GM23338 (cell line): ENCODE measurements at regions not wholly inside any gene's neighbourhood (a gene's known extent, or its start where the extent isn't known, plus 50 kb on each side); places are given as distances from the start of the nearest gene placed in this dataset.

Experiments
- ATAC-seq: fragments of 200-7000 bp; cut with Tn5 transposase; 3 replicates; pipeline ENCODE4 v1.9.1; 2020
- DNase-seq: peaks from one replicate; pipeline ENCODE4 v3.0.0-alpha.2; 2015; ENCODE audit warnings: low spot score
- H2AFZ ChIP-seq: fragments of 200-600 bp; sonication (generic); 2 replicates; pipeline ENCODE4 v1.8.0; 2016; ENCODE audit warnings: antibody characterized with exemption, mild to moderate bottlenecking, moderate library complexity
- H3F3A ChIP-seq: fragments of 200-600 bp; sonication (generic); replicated peaks from 2 replicates; pipeline ENCODE4 v1.8.0; 2017; ENCODE audit warnings: antibody characterized with exemption, mixed run types, low read depth
- H3K27ac ChIP-seq: fragments of 200-600 bp; sonication (generic); 2 replicates; pipeline ENCODE4 v1.6.1; 2016; ENCODE audit warnings: low read depth
- H3K27me3 ChIP-seq: fragments of 200-600 bp; sonication (generic); 2 replicates; pipeline ENCODE4 v1.8.0; 2016; ENCODE audit warnings: mild to moderate bottlenecking, mixed run types, moderate library complexity; ENCODE audit not compliant: insufficient read depth
- H3K36me3 ChIP-seq: fragments of 200-600 bp; sonication (generic); 2 replicates; pipeline ENCODE4 v1.8.0; 2016; ENCODE audit warnings: mild to moderate bottlenecking; ENCODE audit not compliant: insufficient read depth
- H3K4me1 ChIP-seq: fragments of 200-600 bp; sonication (generic); 2 replicates; pipeline ENCODE4 v1.8.0; 2016; ENCODE audit warnings: mild to moderate bottlenecking, moderate library complexity; ENCODE audit not compliant: insufficient read depth
- H3K4me2 ChIP-seq: fragments of 200-600 bp; sonication (generic); 2 replicates; pipeline ENCODE4 v1.7.1; 2017; ENCODE audit warnings: mixed run types
- H3K4me3 ChIP-seq: fragments of 200-600 bp; sonication (generic); 2 replicates; pipeline ENCODE4 v1.6.1; 2016; ENCODE audit warnings: mixed run types
- H3K79me2 ChIP-seq: fragments of 200-600 bp; sonication (generic); replicated peaks from 2 replicates; pipeline ENCODE4 v1.8.0; 2017; ENCODE audit warnings: mild to moderate bottlenecking; ENCODE audit not compliant: insufficient read depth
- H3K9me2 ChIP-seq: fragments of 200-600 bp; sonication (generic); 2 replicates; pipeline ENCODE4 v1.8.0; 2017; ENCODE audit not compliant: insufficient read depth
- H4K20me1 ChIP-seq: fragments of 200-600 bp; sonication (generic); replicated peaks from 2 replicates; pipeline ENCODE4 v1.8.0; 2017; ENCODE audit warnings: mild to moderate bottlenecking; ENCODE audit not compliant: insufficient read depth
- H3K27ac Mint-ChIP-seq: 2 replicates; pipeline ENCODE4 v1.8.0; 2020; ENCODE audit warnings: inconsistent platforms, mild to moderate bottlenecking, moderate library complexity, mixed read lengths
- H3K27me3 Mint-ChIP-seq: 3 replicates; pipeline ENCODE4 v1.8.0; 2022; ENCODE audit warnings: low read depth, mild to moderate bottlenecking, moderate library complexity, mixed read lengths, inconsistent platforms; ENCODE audit not compliant: insufficient read depth, poor library complexity
- H3K36me3 Mint-ChIP-seq: 3 replicates; pipeline ENCODE4 v1.8.0; 2021; ENCODE audit warnings: low read depth, mild to moderate bottlenecking, inconsistent platforms, moderate library complexity, mixed read lengths
- H3K4me1 Mint-ChIP-seq: 3 replicates; pipeline ENCODE4 v1.8.0; 2020; ENCODE audit warnings: mild to moderate bottlenecking, inconsistent platforms, mixed read lengths
- H3K4me3 Mint-ChIP-seq: 3 replicates; pipeline ENCODE4 v1.8.0; 2021; ENCODE audit warnings: moderate library complexity, mild to moderate bottlenecking, inconsistent platforms, mixed read lengths
- H3K9me3 Mint-ChIP-seq: 3 replicates; pipeline ENCODE4 v1.8.0; 2020; ENCODE audit warnings: moderate library complexity, mild to moderate bottlenecking, inconsistent platforms, mixed read lengths
- CREB1 ChIP-seq: fragments of 250-450 bp; sonication (Bioruptor Pico); IDR thresholded peaks from 2 replicates; pipeline ENCODE4 v1.5.0; 2020; ENCODE audit warnings: low read depth, mild to moderate bottlenecking, moderate library complexity
- JUNB ChIP-seq: IDR thresholded peaks from one replicate; pipeline ENCODE4 v1.6.1; 2016; ENCODE audit warnings: antibody characterized with exemption; ENCODE audit not compliant: unreplicated experiment
- STAT1 ChIP-seq: IDR thresholded peaks from one replicate; pipeline ENCODE4 v1.6.1; 2016; ENCODE audit warnings: antibody characterized with exemption; ENCODE audit not compliant: unreplicated experiment
- ZNF114 ChIP-seq: fragments of 250-450 bp; sonication (Bioruptor Pico); IDR thresholded peaks from 2 replicates; pipeline ENCODE4 v1.5.0; 2020; ENCODE audit warnings: mild to moderate bottlenecking, moderate library complexity
- TF ChIP-seq, protein P1 (sequence below): fragments of 250-450 bp; sonication (Bioruptor Pico); IDR thresholded peaks from 2 replicates; pipeline ENCODE4 v1.5.0; 2020; ENCODE audit warnings: mild to moderate bottlenecking, moderate library complexity
- TF ChIP-seq, protein P2 (sequence below): IDR thresholded peaks from 2 replicates; pipeline ENCODE4 v1.6.1; 2016; ENCODE audit warnings: antibody characterized with exemption
- TF ChIP-seq, protein P3 (sequence below), 2 experiments: fragments of 200-600 bp in 1 of 2; sonication (generic) in 1 of 2; conservative IDR thresholded peaks; 2 replicates each; pipeline versions ENCODE4 v1.5.1 to v1.6.1; 2016 to 2017; ENCODE audit warnings: antibody characterized with exemption in 2 of 2, low read depth in 2 of 2, mild to moderate bottlenecking in 2 of 2, moderate library complexity in 1 of 2

GRCh38 chr15:61383421-61383820 is 154.3 kb upstream of the RORA start (continued):
- TF ChIP-seq, protein P1, sequence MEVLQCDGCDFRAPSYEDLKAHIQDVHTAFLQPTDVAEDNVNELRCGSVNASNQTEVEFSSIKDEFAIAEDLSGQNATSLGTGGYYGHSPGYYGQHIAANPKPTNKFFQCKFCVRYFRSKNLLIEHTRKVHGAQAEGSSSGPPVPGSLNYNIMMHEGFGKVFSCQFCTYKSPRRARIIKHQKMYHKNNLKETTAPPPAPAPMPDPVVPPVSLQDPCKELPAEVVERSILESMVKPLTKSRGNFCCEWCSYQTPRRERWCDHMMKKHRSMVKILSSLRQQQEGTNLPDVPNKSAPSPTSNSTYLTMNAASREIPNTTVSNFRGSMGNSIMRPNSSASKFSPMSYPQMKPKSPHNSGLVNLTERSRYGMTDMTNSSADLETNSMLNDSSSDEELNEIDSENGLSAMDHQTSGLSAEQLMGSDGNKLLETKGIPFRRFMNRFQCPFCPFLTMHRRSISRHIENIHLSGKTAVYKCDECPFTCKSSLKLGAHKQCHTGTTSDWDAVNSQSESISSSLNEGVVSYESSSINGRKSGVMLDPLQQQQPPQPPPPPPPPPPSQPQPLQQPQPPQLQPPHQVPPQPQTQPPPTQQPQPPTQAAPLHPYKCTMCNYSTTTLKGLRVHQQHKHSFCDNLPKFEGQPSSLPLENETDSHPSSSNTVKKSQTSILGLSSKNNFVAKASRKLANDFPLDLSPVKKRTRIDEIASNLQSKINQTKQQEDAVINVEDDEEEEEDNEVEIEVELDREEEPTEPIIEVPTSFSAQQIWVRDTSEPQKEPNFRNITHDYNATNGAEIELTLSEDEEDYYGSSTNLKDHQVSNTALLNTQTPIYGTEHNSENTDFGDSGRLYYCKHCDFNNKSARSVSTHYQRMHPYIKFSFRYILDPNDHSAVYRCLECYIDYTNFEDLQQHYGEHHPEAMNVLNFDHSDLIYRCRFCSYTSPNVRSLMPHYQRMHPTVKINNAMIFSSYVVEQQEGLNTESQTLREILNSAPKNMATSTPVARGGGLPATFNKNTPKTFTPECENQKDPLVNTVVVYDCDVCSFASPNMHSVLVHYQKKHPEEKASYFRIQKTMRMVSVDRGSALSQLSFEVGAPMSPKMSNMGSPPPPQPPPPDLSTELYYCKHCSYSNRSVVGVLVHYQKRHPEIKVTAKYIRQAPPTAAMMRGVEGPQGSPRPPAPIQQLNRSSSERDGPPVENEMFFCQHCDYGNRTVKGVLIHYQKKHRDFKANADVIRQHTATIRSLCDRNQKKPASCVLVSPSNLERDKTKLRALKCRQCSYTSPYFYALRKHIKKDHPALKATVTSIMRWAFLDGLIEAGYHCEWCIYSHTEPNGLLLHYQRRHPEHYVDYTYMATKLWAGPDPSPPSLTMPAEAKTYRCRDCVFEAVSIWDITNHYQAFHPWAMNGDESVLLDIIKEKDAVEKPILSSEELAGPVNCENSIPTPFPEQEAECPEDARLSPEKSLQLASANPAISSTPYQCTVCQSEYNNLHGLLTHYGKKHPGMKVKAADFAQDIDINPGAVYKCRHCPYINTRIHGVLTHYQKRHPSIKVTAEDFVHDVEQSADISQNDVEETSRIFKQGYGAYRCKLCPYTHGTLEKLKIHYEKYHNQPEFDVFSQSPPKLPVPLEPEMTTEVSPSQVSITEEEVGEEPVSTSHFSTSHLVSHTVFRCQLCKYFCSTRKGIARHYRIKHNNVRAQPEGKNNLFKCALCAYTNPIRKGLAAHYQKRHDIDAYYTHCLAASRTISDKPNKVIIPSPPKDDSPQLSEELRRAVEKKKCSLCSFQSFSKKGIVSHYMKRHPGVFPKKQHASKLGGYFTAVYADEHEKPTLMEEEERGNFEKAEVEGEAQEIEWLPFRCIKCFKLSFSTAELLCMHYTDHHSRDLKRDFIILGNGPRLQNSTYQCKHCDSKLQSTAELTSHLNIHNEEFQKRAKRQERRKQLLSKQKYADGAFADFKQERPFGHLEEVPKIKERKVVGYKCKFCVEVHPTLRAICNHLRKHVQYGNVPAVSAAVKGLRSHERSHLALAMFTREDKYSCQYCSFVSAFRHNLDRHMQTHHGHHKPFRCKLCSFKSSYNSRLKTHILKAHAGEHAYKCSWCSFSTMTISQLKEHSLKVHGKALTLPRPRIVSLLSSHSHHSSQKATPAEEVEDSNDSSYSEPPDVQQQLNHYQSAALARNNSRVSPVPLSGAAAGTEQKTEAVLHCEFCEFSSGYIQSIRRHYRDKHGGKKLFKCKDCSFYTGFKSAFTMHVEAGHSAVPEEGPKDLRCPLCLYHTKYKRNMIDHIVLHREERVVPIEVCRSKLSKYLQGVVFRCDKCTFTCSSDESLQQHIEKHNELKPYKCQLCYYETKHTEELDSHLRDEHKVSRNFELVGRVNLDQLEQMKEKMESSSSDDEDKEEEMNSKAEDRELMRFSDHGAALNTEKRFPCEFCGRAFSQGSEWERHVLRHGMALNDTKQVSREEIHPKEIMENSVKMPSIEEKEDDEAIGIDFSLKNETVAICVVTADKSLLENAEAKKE, result no peak
- TF ChIP-seq, protein P2, sequence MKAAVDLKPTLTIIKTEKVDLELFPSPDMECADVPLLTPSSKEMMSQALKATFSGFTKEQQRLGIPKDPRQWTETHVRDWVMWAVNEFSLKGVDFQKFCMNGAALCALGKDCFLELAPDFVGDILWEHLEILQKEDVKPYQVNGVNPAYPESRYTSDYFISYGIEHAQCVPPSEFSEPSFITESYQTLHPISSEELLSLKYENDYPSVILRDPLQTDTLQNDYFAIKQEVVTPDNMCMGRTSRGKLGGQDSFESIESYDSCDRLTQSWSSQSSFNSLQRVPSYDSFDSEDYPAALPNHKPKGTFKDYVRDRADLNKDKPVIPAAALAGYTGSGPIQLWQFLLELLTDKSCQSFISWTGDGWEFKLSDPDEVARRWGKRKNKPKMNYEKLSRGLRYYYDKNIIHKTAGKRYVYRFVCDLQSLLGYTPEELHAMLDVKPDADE, result no peak
- no peak for TF ChIP-seq ZNF114

DNA sequence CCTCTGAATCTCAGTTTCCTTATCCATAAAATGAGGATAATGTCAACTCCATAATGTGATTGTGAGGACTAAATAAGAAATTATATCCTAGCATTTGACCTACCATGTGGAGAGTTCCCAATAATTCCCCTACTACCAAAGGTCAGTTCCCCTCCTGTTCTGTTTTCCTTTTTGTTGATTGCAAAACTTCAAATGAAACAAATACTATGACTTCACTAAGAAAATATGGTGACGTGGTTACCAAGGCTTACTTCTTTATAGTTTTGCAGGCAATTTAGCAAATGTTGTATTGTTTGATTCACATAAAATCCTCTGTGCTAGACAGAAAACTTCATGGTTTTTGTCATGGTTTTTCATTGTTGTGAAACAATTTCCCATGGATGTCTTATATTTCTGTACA is 153.8 kb upstream of the RORA start:
- H3K4me1 ChIP-seq, result no peaks in the 10 kb centered on the region
- H3K4me2 ChIP-seq, result no peak overlapping the region
- H3K4me1 Mint-ChIP-seq, result peaks cover 7% of the 10 kb centered on the region
- H3K79me2 ChIP-seq, result no peaks in the 10 kb centered on the region
- no peaks in the 10 kb centered on the region for H3K36me3 ChIP-seq
- no peak overlapping the region for H3K4me3 Mint-ChIP-seq
- no peaks in the 10 kb centered on the region for H3F3A ChIP-seq
- no peaks in the 10 kb centered on the region for H3K36me3 Mint-ChIP-seq
- no peak for DNase-seq
- no peaks in the 10 kb centered on the region for H4K20me1 ChIP-seq
- no peak overlapping the region for H2AFZ ChIP-seq
- no peak overlapping the region for H3K4me3 ChIP-seq
- H3K27ac ChIP-seq, result no peak overlapping the region
- H3K27me3 Mint-ChIP-seq, result no peaks in the 10 kb centered on the region
- no peak overlapping the region for H3K27ac Mint-ChIP-seq
- no peaks in the 10 kb centered on the region for H3K9me3 Mint-ChIP-seq
- H3K9me2 ChIP-seq, result 0 out of 2 replicates have a peak, but pooled peaks cover 7% of the 10 kb centered on the region
- ATAC-seq, result no peak
- H3K27me3 ChIP-seq, result no peaks in the 10 kb centered on the region
- TF ChIP-seq JUNB (no peak), STAT1 (no peak), CREB1 (CRISPR knock-in tag) (no peak)
- TF ChIP-seq, protein P3, sequence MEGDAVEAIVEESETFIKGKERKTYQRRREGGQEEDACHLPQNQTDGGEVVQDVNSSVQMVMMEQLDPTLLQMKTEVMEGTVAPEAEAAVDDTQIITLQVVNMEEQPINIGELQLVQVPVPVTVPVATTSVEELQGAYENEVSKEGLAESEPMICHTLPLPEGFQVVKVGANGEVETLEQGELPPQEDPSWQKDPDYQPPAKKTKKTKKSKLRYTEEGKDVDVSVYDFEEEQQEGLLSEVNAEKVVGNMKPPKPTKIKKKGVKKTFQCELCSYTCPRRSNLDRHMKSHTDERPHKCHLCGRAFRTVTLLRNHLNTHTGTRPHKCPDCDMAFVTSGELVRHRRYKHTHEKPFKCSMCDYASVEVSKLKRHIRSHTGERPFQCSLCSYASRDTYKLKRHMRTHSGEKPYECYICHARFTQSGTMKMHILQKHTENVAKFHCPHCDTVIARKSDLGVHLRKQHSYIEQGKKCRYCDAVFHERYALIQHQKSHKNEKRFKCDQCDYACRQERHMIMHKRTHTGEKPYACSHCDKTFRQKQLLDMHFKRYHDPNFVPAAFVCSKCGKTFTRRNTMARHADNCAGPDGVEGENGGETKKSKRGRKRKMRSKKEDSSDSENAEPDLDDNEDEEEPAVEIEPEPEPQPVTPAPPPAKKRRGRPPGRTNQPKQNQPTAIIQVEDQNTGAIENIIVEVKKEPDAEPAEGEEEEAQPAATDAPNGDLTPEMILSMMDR (conservative IDR thresholded peaks at IDR 0.05; ENCODE audit: low read depth in 2 of 2), result no peak
- TF ChIP-seq, protein P1, result no peak
